Bronchial epithelial cell (primary cell): ENCODE measurements at regions not wholly inside any gene's neighbourhood (a gene's known extent, or its start where the extent isn't known, plus 50 kb on each side); places are given as distances from the start of the nearest gene placed in this dataset.

ENCODE experiments used
- DNase-seq: peaks from one replicate; pipeline ENCODE4 v3.0.0-alpha.2; 2010; ENCODE audit warnings: low read depth
- FAIRE-seq: peaks from 2 replicates; lab custom pipeline; 2011; peaks lifted over from hg19 to GRCh38; lab: Jason Lieb, UNC
- H3K27me3 ChIP-seq: 2 replicates; pipeline ENCODE4 v1.5.1; 2011; ENCODE audit warnings: low read length; ENCODE audit not compliant: control insufficient read depth, insufficient read depth
- H3K36me3 ChIP-seq: 2 replicates; pipeline ENCODE4 v1.5.1; 2011; ENCODE audit warnings: low read length; ENCODE audit not compliant: control insufficient read depth, insufficient read depth
- H3K4me3 ChIP-seq: 2 replicates; pipeline ENCODE4 v1.5.1; 2011; ENCODE audit warnings: mild to moderate bottlenecking, low read depth, low read length, control low read depth
- TF ChIP-seq, protein P1 (sequence below): IDR thresholded peaks from 2 replicates; pipeline ENCODE4 v1.5.1; 2011; ENCODE audit warnings: mild to moderate bottlenecking, moderate library complexity, low read length, control low read depth, inconsistent platforms; ENCODE audit not compliant: insufficient read depth, severe bottlenecking

- H3K36me3 ChIP-seq = no peaks in the 10 kb centered on the region
- no peak for DNase-seq
- H3K4me3 ChIP-seq = no peak overlapping the region
- no peaks in the 10 kb centered on the region for H3K27me3 ChIP-seq
- no peak for FAIRE-seq
- TF ChIP-seq, protein P1, sequence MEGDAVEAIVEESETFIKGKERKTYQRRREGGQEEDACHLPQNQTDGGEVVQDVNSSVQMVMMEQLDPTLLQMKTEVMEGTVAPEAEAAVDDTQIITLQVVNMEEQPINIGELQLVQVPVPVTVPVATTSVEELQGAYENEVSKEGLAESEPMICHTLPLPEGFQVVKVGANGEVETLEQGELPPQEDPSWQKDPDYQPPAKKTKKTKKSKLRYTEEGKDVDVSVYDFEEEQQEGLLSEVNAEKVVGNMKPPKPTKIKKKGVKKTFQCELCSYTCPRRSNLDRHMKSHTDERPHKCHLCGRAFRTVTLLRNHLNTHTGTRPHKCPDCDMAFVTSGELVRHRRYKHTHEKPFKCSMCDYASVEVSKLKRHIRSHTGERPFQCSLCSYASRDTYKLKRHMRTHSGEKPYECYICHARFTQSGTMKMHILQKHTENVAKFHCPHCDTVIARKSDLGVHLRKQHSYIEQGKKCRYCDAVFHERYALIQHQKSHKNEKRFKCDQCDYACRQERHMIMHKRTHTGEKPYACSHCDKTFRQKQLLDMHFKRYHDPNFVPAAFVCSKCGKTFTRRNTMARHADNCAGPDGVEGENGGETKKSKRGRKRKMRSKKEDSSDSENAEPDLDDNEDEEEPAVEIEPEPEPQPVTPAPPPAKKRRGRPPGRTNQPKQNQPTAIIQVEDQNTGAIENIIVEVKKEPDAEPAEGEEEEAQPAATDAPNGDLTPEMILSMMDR = no peak
Measured at GRCh38 chr4:54988655-54989054, 136.7 kb downstream of the KDR start.

DNA sequence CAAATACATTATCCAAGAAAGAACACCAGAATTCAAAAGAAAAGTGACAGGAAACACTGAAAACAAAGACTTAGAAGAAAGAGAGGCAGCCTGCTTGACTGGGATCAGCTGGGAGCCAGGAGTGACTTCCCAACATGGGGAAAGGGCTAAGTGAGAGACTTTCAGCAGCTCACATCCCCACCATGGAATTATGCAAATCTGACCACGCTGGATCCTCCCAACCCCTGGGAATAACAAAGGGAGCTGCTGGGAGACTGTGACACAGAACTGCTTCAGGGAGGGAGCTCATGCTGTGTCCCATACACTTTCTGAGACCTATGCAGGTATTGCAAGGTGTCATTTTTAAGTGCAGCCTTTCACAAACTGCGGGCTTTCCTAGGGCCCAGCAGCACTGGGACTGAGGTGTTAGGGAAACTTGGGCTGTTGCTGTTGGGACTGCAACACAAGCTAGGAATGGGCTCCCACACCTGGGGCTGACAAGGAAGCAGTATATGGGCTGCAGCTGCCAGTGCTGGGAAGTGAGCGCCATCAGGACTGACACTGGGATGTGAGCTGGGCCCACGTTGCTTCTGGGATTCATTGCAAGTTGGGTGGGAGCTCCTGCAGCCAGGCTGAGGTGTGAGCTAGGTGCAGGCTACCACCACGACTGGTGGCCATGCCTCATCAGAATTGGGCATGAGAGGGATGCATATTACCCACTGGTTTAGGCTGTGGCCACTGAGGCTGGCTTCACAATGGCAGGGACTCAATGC, 139.1 kb downstream of the KDR start:
- FAIRE-seq (no peak), DNase-seq (no peak)
- H3K4me3 ChIP-seq = no peak overlapping the region
- H3K27me3 ChIP-seq = no peaks in the 10 kb centered on the region
- TF ChIP-seq, protein P1 = no peak
- no peaks in the 10 kb centered on the region for H3K36me3 ChIP-seq

GRCh38 chr4:54976682-54977081, 148.7 kb downstream of the KDR start:
- FAIRE-seq (no peak), DNase-seq (no peak)
- Histone ChIP-seq H3K4me3 (no peak overlapping the region), H3K36me3 (no peaks in the 10 kb centered on the region), H3K27me3 (no peaks in the 10 kb centered on the region)
- TF ChIP-seq, protein P1 = no peak

- no peak for FAIRE-seq
- H3K27me3 ChIP-seq = no peaks in the 10 kb centered on the region
Measured at GRCh38 chr4:54976031-54976430, 149.4 kb downstream of the KDR start.

DNA sequence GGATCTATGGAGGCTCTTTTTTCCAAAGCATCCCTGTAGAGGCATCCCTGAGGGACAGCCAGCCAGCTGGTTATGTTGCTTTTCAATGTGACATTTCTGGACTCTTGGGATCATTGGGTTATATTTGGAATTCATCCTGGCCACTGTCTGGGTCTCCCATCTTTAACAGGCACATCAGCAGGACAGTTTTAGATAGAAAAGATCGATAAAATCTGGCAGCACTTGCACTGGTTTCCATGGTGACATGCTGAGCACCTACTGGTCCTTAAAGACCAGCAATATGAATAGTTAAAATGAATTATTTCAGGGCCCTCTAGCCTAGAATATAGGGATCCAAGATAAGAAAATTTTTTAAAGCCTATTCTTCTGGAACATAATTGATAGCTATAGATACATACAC, 151.6 kb downstream of the KDR start:
- H3K36me3 ChIP-seq = no peaks in the 10 kb centered on the region
- no peak for DNase-seq
- FAIRE-seq = no peak
- no peak overlapping the region for H3K4me3 ChIP-seq
- TF ChIP-seq, protein P1 = no peak
- H3K27me3 ChIP-seq = no peaks in the 10 kb centered on the region

More at GRCh38 chr4:54976031-54976430, 149.4 kb downstream of the KDR start:
- DNase-seq = no peak
- Histone ChIP-seq H3K4me3 (no peak overlapping the region), H3K36me3 (no peaks in the 10 kb centered on the region)
- TF ChIP-seq, protein P1 = no peak

- no peaks in the 10 kb centered on the region for H3K27me3 ChIP-seq
- no peak overlapping the region for H3K4me3 ChIP-seq
- FAIRE-seq (no peak), DNase-seq (peak; percentile 65)
- H3K36me3 ChIP-seq = no peaks in the 10 kb centered on the region
- TF ChIP-seq, protein P1 = peak; percentile 68
Measured at GRCh38 chr4:54971474-54971950, 153.9 kb downstream of the KDR start.
